HEK293 (cell line): ENCODE measurements at regions not wholly inside any gene's neighbourhood (a gene's known extent, or its start where the extent isn't known, plus 50 kb on each side); places are given as distances from the start of the nearest gene placed in this dataset.

Source experiments
- GLI2 ChIP-seq: fragments of 450-650 bp; formaldehyde crosslinking; IDR thresholded peaks from 2 replicates; pipeline ENCODE4; 2017; ENCODE audit warnings: missing biosample characterization, missing genetic modification characterization, low read depth, borderline replicate concordance
- KLF16 ChIP-seq: fragments of 450-650 bp; formaldehyde crosslinking; IDR thresholded peaks from 2 replicates; pipeline ENCODE4 v1.5.1; 2017; ENCODE audit warnings: missing biosample characterization, missing genetic modification characterization
- OSR2 ChIP-seq: fragments of 450-650 bp; formaldehyde crosslinking; IDR thresholded peaks from 2 replicates; pipeline ENCODE4 v1.5.1; 2016; ENCODE audit warnings: missing biosample characterization, missing genetic modification characterization
- SETDB1 ChIP-seq: IDR thresholded peaks from one replicate; pipeline ENCODE4 v1.6.1; 2017; ENCODE audit warnings: mild to moderate bottlenecking, low read length, moderate library complexity, mixed read lengths; ENCODE audit not compliant: insufficient read length
- SP2 ChIP-seq: fragments of 450-650 bp; formaldehyde crosslinking; IDR thresholded peaks from 2 replicates; pipeline ENCODE4 v1.5.1; 2016; ENCODE audit warnings: missing biosample characterization, missing genetic modification characterization
- WT1 ChIP-seq: fragments of 450-650 bp; formaldehyde crosslinking; IDR thresholded peaks from 2 replicates; pipeline ENCODE4 v1.5.1; 2016; ENCODE audit warnings: missing biosample characterization, missing genetic modification characterization
- ZBTB1 ChIP-seq: fragments of 450-650 bp; formaldehyde crosslinking; IDR thresholded peaks from 2 replicates; pipeline ENCODE4 v1.5.1; 2016; ENCODE audit warnings: missing biosample characterization, missing genetic modification characterization
- ZBTB21 ChIP-seq: fragments of 450-650 bp; formaldehyde crosslinking; IDR thresholded peaks from 2 replicates; pipeline ENCODE4 v1.5.1; 2017; ENCODE audit warnings: missing biosample characterization, missing genetic modification characterization
- ZNF10 ChIP-seq: fragments of 450-650 bp; formaldehyde crosslinking; IDR thresholded peaks from 2 replicates; pipeline ENCODE4 v1.5.1; 2017; ENCODE audit warnings: missing biosample characterization, missing genetic modification characterization
- ZNF121 ChIP-seq: fragments of 450-650 bp; formaldehyde crosslinking; IDR thresholded peaks from 2 replicates; pipeline ENCODE4 v1.5.1; 2016; ENCODE audit warnings: missing biosample characterization, missing genetic modification characterization
- ZNF146 ChIP-seq: fragments of 450-650 bp; formaldehyde crosslinking; IDR thresholded peaks from 2 replicates; pipeline ENCODE4 v1.5.1; 2016; ENCODE audit warnings: missing biosample characterization, missing genetic modification characterization
- ZNF311 ChIP-seq: fragments of 450-650 bp; formaldehyde crosslinking; IDR thresholded peaks from 2 replicates; pipeline ENCODE4 v1.5.1; 2017; ENCODE audit warnings: missing biosample characterization, missing genetic modification characterization, borderline replicate concordance
- ZNF37A ChIP-seq: fragments of 450-650 bp; IDR thresholded peaks from 2 replicates; pipeline ENCODE4 v1.5.1; 2018; ENCODE audit warnings: missing biosample characterization, missing genetic modification characterization
- ZNF423 ChIP-seq: fragments of 450-650 bp; formaldehyde crosslinking; IDR thresholded peaks from 2 replicates; pipeline ENCODE4 v1.5.1; 2016; ENCODE audit warnings: missing biosample characterization, missing genetic modification characterization
- ZNF48 ChIP-seq: fragments of 450-650 bp; formaldehyde crosslinking; IDR thresholded peaks from 2 replicates; pipeline ENCODE4 v1.5.1; 2016; ENCODE audit warnings: missing biosample characterization, missing genetic modification characterization
- ZNF501 ChIP-seq: fragments of 450-650 bp; formaldehyde crosslinking; IDR thresholded peaks from 2 replicates; pipeline ENCODE4 v1.5.1; 2016; ENCODE audit warnings: missing biosample characterization, missing genetic modification characterization
- ZNF585B ChIP-seq: fragments of 450-650 bp; formaldehyde crosslinking; IDR thresholded peaks from 2 replicates; pipeline ENCODE4 v1.5.1; 2016; ENCODE audit warnings: missing biosample characterization, missing genetic modification characterization
- ZNF629 ChIP-seq: fragments of 450-650 bp; formaldehyde crosslinking; IDR thresholded peaks from 2 replicates; pipeline ENCODE4 v1.5.1; 2017; ENCODE audit warnings: missing biosample characterization, missing genetic modification characterization
- ZNF670 ChIP-seq: fragments of 450-650 bp; formaldehyde crosslinking; IDR thresholded peaks from 2 replicates; pipeline ENCODE4 v1.5.1; 2016; ENCODE audit warnings: missing biosample characterization, missing genetic modification characterization, low read depth
- ZNF792 ChIP-seq: fragments of 450-650 bp; formaldehyde crosslinking; IDR thresholded peaks from 2 replicates; pipeline ENCODE4 v1.5.1; 2016; ENCODE audit warnings: missing biosample characterization, missing genetic modification characterization
- ZNF830 ChIP-seq: fragments of 450-650 bp; IDR thresholded peaks from 2 replicates; pipeline ENCODE4 v1.5.0; 2018; ENCODE audit warnings: missing biosample characterization, missing genetic modification characterization, low read depth, mild to moderate bottlenecking, moderate library complexity
- ZNF843 ChIP-seq: fragments of 450-650 bp; formaldehyde crosslinking; IDR thresholded peaks from 2 replicates; pipeline ENCODE4 v1.5.1; 2016; ENCODE audit warnings: missing biosample characterization, missing genetic modification characterization
- ZSCAN23 ChIP-seq: fragments of 450-650 bp; formaldehyde crosslinking; IDR thresholded peaks from 2 replicates; pipeline ENCODE4 v1.5.1; 2016; ENCODE audit warnings: missing biosample characterization, missing genetic modification characterization
- TF ChIP-seq, protein P1 (sequence below): fragments of 450-650 bp; formaldehyde crosslinking; IDR thresholded peaks from 2 replicates; pipeline ENCODE4 v1.5.1; 2016; ENCODE audit warnings: missing biosample characterization, missing genetic modification characterization
- TF ChIP-seq, protein P2 (sequence below): fragments of 450-650 bp; formaldehyde crosslinking; IDR thresholded peaks from 2 replicates; pipeline ENCODE4 v1.5.1; 2017; ENCODE audit warnings: missing biosample characterization, missing genetic modification characterization
- TF ChIP-seq, protein P3 (sequence below): fragments of 450-650 bp; formaldehyde crosslinking; conservative IDR thresholded peaks from 2 replicates; pipeline ENCODE4 v1.5.1; 2016; ENCODE audit warnings: low read depth, missing biosample characterization, missing genetic modification characterization
- TF ChIP-seq, protein P4 (sequence below): fragments of 450-650 bp; IDR thresholded peaks from 2 replicates; pipeline ENCODE4 v1.5.1; 2018; ENCODE audit warnings: missing biosample characterization, missing genetic modification characterization
- TF ChIP-seq, protein P5 (sequence below): fragments of 450-650 bp; formaldehyde crosslinking; IDR thresholded peaks from 2 replicates; pipeline ENCODE4 v1.5.1; 2016; ENCODE audit warnings: missing biosample characterization, missing genetic modification characterization

DNA sequence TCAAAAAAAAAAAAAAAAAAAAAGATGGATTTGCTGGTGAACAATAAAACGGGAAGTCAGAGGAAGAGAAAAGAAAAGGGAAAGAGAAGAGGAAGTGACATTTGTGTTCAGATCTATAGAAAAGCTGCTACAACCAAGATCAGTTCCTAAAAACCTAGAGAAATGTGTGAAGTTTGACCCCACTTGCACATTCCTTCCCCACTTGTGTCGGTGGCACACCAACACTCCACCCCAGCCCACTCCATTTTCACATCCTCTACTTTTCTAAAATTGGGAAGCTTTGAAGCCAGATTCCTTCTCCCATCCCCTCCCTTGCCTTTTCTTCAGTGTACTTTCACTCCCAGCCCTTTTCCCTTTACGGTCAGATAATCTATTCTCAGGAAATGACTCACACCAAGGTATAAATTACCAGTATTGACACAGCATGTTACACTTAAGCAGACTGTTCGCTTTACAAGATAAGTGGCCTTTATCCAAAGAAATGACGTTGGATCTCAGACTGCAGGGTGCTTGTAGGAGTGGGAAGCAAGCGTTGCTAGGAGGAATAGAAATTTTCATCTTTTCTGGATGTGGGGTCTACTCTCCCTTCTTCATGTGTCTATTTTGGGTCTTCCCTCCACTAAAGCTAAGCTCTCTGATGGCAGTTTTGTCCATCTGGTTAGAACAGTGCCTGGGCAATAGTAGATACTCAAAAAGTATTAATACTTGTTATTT is 92.5 kb upstream of the ADGRF1 start (continued):
- TF ChIP-seq ZNF830 = no peak
- peak; percentile 93 for TF ChIP-seq ZNF843 (tag by site-specific recombination)
- peak; percentile 99 for TF ChIP-seq WT1 (tag by site-specific recombination)
- peak; percentile 18; the same call in 1 of the 2 replicates for TF ChIP-seq SP2 (tag by site-specific recombination)
- no peak for TF ChIP-seq ZNF585B
- peak; percentile 53; the same call in 1 of the 2 replicates for TF ChIP-seq ZNF501 (tag by site-specific recombination)
- TF ChIP-seq ZNF121 = no peak
- TF ChIP-seq, protein P1, sequence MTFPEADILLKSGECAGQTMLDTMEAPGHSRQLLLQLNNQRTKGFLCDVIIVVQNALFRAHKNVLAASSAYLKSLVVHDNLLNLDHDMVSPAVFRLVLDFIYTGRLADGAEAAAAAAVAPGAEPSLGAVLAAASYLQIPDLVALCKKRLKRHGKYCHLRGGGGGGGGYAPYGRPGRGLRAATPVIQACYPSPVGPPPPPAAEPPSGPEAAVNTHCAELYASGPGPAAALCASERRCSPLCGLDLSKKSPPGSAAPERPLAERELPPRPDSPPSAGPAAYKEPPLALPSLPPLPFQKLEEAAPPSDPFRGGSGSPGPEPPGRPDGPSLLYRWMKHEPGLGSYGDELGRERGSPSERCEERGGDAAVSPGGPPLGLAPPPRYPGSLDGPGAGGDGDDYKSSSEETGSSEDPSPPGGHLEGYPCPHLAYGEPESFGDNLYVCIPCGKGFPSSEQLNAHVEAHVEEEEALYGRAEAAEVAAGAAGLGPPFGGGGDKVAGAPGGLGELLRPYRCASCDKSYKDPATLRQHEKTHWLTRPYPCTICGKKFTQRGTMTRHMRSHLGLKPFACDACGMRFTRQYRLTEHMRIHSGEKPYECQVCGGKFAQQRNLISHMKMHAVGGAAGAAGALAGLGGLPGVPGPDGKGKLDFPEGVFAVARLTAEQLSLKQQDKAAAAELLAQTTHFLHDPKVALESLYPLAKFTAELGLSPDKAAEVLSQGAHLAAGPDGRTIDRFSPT (tag by site-specific recombination) = peak; percentile 84
- no peak for TF ChIP-seq ZNF311
- TF ChIP-seq ZNF10 (tag by site-specific recombination) = 0 out of 2 replicates have a peak, but pooled peaks have one; percentile 38
- TF ChIP-seq, protein P2, sequence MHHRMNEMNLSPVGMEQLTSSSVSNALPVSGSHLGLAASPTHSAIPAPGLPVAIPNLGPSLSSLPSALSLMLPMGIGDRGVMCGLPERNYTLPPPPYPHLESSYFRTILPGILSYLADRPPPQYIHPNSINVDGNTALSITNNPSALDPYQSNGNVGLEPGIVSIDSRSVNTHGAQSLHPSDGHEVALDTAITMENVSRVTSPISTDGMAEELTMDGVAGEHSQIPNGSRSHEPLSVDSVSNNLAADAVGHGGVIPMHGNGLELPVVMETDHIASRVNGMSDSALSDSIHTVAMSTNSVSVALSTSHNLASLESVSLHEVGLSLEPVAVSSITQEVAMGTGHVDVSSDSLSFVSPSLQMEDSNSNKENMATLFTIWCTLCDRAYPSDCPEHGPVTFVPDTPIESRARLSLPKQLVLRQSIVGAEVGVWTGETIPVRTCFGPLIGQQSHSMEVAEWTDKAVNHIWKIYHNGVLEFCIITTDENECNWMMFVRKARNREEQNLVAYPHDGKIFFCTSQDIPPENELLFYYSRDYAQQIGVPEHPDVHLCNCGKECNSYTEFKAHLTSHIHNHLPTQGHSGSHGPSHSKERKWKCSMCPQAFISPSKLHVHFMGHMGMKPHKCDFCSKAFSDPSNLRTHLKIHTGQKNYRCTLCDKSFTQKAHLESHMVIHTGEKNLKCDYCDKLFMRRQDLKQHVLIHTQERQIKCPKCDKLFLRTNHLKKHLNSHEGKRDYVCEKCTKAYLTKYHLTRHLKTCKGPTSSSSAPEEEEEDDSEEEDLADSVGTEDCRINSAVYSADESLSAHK (tag by site-specific recombination) = peak; percentile 90
- TF ChIP-seq ZNF629 = peak; percentile 97
- no peak for TF ChIP-seq ZNF48 (tag by site-specific recombination)
- TF ChIP-seq GLI2 (tag by site-specific recombination) = peak; percentile 67; the same call in 1 of the 2 replicates
- peak; percentile 73 for TF ChIP-seq ZBTB21 (tag by site-specific recombination)
- TF ChIP-seq KLF16 (tag by site-specific recombination) = no peak
- TF ChIP-seq, protein P3, sequence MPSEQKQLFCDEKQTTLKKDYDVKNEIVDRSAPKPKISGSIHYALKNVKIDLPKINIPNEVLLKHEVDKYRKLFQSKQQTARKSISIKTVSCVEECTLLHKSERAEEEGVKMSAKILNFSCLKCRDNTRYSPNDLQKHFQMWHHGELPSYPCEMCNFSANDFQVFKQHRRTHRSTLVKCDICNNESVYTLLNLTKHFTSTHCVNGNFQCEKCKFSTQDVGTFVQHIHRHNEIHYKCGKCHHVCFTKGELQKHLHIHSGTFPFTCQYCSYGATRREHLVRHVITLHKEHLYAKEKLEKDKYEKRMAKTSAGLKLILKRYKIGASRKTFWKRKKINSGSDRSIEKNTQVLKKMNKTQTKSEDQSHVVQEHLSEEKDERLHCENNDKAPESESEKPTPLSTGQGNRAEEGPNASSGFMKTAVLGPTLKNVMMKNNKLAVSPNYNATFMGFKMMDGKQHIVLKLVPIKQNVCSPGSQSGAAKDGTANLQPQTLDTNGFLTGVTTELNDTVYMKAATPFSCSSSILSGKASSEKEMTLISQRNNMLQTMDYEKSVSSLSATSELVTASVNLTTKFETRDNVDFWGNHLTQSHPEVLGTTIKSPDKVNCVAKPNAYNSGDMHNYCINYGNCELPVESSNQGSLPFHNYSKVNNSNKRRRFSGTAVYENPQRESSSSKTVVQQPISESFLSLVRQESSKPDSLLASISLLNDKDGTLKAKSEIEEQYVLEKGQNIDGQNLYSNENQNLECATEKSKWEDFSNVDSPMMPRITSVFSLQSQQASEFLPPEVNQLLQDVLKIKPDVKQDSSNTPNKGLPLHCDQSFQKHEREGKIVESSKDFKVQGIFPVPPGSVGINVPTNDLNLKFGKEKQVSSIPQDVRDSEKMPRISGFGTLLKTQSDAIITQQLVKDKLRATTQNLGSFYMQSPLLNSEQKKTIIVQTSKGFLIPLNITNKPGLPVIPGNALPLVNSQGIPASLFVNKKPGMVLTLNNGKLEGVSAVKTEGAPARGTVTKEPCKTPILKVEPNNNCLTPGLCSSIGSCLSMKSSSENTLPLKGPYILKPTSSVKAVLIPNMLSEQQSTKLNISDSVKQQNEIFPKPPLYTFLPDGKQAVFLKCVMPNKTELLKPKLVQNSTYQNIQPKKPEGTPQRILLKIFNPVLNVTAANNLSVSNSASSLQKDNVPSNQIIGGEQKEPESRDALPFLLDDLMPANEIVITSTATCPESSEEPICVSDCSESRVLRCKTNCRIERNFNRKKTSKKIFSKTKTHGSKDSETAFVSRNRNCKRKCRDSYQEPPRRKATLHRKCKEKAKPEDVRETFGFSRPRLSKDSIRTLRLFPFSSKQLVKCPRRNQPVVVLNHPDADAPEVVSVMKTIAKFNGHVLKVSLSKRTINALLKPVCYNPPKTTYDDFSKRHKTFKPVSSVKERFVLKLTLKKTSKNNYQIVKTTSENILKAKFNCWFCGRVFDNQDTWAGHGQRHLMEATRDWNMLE (tag by site-specific recombination) = 0 out of 2 replicates have a peak, but pooled peaks have one; percentile 8
- TF ChIP-seq, protein P4, sequence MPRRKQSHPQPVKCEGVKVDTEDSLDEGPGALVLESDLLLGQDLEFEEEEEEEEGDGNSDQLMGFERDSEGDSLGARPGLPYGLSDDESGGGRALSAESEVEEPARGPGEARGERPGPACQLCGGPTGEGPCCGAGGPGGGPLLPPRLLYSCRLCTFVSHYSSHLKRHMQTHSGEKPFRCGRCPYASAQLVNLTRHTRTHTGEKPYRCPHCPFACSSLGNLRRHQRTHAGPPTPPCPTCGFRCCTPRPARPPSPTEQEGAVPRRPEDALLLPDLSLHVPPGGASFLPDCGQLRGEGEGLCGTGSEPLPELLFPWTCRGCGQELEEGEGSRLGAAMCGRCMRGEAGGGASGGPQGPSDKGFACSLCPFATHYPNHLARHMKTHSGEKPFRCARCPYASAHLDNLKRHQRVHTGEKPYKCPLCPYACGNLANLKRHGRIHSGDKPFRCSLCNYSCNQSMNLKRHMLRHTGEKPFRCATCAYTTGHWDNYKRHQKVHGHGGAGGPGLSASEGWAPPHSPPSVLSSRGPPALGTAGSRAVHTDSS (tag by site-specific recombination) = no peak
- no peak for TF ChIP-seq ZNF423 (tag by site-specific recombination)
- TF ChIP-seq ZBTB1 (tag by site-specific recombination) = 0 out of 2 replicates have a peak, but pooled peaks have one; percentile 32
- TF ChIP-seq, protein P5, sequence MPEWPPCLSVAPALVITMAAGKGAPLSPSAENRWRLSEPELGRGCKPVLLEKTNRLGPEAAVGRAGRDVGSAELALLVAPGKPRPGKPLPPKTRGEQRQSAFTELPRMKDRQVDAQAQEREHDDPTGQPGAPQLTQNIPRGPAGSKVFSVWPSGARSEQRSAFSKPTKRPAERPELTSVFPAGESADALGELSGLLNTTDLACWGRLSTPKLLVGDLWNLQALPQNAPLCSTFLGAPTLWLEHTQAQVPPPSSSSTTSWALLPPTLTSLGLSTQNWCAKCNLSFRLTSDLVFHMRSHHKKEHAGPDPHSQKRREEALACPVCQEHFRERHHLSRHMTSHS (tag by site-specific recombination) = no peak
- no peak for TF ChIP-seq ZNF146
- no peak for TF ChIP-seq ZSCAN23
- TF ChIP-seq ZNF792 (tag by site-specific recombination) = no peak
- no peak for TF ChIP-seq SETDB1
- TF ChIP-seq ZNF670 = no peak
- peak; percentile 78 for TF ChIP-seq OSR2 (tag by site-specific recombination)
- no peak for TF ChIP-seq ZNF37A (tag by site-specific recombination)
